WTC11 (cell line): ENCODE measurements at regions not wholly inside any gene's neighbourhood (a gene's known extent, or its start where the extent isn't known, plus 50 kb on each side); places are given as distances from the start of the nearest gene placed in this dataset.

Experiments used
- CREB1 ChIP-seq: sonication (generic); formaldehyde crosslinking; IDR thresholded peaks from 2 replicates; pipeline ENCODE4 v1.8.0; 2023; ENCODE audit warnings: mild to moderate bottlenecking, missing genetic modification reagents
- ESRRA ChIP-seq: sonication (generic); formaldehyde crosslinking; IDR thresholded peaks from 2 replicates; pipeline ENCODE4 v1.8.1; 2022; ENCODE audit warnings: mild to moderate bottlenecking, missing genetic modification reagents, borderline replicate concordance
- ETV6 ChIP-seq: sonication (generic); formaldehyde crosslinking; IDR thresholded peaks from 2 replicates; pipeline ENCODE4 v1.8.1; 2022; ENCODE audit warnings: mild to moderate bottlenecking, missing genetic modification reagents
- NR2C2 ChIP-seq: sonication (generic); formaldehyde crosslinking; IDR thresholded peaks from 2 replicates; pipeline ENCODE4 v1.8.0; 2022; ENCODE audit warnings: mild to moderate bottlenecking, missing genetic modification reagents
- RORB ChIP-seq: fragments of 250-450 bp; sonication (Bioruptor Pico); IDR thresholded peaks from 2 replicates; pipeline ENCODE4 v1.9.0; 2021; ENCODE audit warnings: mild to moderate bottlenecking
- SP1 ChIP-seq: sonication (generic); formaldehyde crosslinking; conservative IDR thresholded peaks from 2 replicates; pipeline ENCODE4 v1.8.1; 2022; ENCODE audit warnings: missing genetic modification reagents
- ZNF232 ChIP-seq: sonication (generic); formaldehyde crosslinking; IDR thresholded peaks from 2 replicates; pipeline ENCODE4 v1.8.0; 2022; ENCODE audit warnings: mild to moderate bottlenecking, missing genetic modification reagents
- TF ChIP-seq, protein P1 (sequence below): fragments of 200-600 bp; IDR thresholded peaks from 2 replicates; pipeline ENCODE4 v1.8.0; 2022; ENCODE audit warnings: antibody characterized with exemption
- TF ChIP-seq, protein P2 (sequence below): sonication (generic); formaldehyde crosslinking; IDR thresholded peaks from 2 replicates; pipeline ENCODE4 v1.8.1; 2022; ENCODE audit warnings: mild to moderate bottlenecking, moderate library complexity, missing genetic modification reagents
- TF ChIP-seq, protein P3 (sequence below): sonication (generic); formaldehyde crosslinking; IDR thresholded peaks from 2 replicates; pipeline ENCODE4 v1.8.1; 2022; ENCODE audit warnings: mild to moderate bottlenecking, missing genetic modification reagents, moderate library complexity, borderline replicate concordance
- TF ChIP-seq, protein P4 (sequence below): sonication (generic); formaldehyde crosslinking; IDR thresholded peaks from 2 replicates; pipeline ENCODE4 v1.8.0; 2022; ENCODE audit warnings: missing genetic modification reagents
- TF ChIP-seq, protein P5 (sequence below): sonication (generic); formaldehyde crosslinking; IDR thresholded peaks from 2 replicates; pipeline ENCODE4 v1.8.0; 2023; ENCODE audit warnings: missing genetic modification reagents
- TF ChIP-seq, protein P6 (sequence below): sonication (generic); formaldehyde crosslinking; IDR thresholded peaks from 2 replicates; pipeline ENCODE4 v1.8.0; 2022; ENCODE audit warnings: mild to moderate bottlenecking, missing genetic modification reagents

DNA sequence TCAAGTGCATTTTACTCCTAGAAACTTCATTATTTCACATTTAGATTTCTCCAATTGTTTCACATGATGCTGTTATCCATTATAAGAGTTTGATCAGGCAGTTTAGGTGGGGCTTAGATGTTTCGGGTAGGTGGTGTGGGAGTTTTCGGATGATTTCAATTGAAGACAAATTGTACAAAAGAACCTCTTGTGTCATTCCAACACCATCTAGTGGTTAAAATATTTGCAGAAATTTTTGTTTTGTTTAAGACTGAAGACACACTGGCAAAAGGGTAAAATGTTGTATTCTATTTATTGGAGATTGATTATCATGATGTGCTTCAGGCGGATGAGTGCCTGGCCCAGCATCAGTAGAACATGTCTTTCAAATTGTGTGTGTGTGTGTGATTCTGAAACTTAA lies 212.7 kb downstream of the SH3BGRL start:
- TF ChIP-seq ETV6 (CRISPR knock-in tag) (no peak), ESRRA (CRISPR knock-in tag) (no peak), ZNF232 (CRISPR knock-in tag) (no peak), CREB1 (CRISPR knock-in tag) (no peak), SP1 (no peak), NR2C2 (CRISPR knock-in tag) (no peak), RORB (CRISPR knock-in tag) (no peak)
- TF ChIP-seq, protein P1, sequence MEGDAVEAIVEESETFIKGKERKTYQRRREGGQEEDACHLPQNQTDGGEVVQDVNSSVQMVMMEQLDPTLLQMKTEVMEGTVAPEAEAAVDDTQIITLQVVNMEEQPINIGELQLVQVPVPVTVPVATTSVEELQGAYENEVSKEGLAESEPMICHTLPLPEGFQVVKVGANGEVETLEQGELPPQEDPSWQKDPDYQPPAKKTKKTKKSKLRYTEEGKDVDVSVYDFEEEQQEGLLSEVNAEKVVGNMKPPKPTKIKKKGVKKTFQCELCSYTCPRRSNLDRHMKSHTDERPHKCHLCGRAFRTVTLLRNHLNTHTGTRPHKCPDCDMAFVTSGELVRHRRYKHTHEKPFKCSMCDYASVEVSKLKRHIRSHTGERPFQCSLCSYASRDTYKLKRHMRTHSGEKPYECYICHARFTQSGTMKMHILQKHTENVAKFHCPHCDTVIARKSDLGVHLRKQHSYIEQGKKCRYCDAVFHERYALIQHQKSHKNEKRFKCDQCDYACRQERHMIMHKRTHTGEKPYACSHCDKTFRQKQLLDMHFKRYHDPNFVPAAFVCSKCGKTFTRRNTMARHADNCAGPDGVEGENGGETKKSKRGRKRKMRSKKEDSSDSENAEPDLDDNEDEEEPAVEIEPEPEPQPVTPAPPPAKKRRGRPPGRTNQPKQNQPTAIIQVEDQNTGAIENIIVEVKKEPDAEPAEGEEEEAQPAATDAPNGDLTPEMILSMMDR, result no peak
- TF ChIP-seq, protein P2, sequence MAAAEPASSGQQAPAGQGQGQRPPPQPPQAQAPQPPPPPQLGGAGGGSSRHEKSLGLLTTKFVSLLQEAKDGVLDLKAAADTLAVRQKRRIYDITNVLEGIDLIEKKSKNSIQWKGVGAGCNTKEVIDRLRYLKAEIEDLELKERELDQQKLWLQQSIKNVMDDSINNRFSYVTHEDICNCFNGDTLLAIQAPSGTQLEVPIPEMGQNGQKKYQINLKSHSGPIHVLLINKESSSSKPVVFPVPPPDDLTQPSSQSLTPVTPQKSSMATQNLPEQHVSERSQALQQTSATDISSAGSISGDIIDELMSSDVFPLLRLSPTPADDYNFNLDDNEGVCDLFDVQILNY (CRISPR knock-in tag), result no peak
- TF ChIP-seq, protein P3, sequence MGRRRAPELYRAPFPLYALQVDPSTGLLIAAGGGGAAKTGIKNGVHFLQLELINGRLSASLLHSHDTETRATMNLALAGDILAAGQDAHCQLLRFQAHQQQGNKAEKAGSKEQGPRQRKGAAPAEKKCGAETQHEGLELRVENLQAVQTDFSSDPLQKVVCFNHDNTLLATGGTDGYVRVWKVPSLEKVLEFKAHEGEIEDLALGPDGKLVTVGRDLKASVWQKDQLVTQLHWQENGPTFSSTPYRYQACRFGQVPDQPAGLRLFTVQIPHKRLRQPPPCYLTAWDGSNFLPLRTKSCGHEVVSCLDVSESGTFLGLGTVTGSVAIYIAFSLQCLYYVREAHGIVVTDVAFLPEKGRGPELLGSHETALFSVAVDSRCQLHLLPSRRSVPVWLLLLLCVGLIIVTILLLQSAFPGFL (CRISPR knock-in tag), result no peak
- TF ChIP-seq, protein P4, sequence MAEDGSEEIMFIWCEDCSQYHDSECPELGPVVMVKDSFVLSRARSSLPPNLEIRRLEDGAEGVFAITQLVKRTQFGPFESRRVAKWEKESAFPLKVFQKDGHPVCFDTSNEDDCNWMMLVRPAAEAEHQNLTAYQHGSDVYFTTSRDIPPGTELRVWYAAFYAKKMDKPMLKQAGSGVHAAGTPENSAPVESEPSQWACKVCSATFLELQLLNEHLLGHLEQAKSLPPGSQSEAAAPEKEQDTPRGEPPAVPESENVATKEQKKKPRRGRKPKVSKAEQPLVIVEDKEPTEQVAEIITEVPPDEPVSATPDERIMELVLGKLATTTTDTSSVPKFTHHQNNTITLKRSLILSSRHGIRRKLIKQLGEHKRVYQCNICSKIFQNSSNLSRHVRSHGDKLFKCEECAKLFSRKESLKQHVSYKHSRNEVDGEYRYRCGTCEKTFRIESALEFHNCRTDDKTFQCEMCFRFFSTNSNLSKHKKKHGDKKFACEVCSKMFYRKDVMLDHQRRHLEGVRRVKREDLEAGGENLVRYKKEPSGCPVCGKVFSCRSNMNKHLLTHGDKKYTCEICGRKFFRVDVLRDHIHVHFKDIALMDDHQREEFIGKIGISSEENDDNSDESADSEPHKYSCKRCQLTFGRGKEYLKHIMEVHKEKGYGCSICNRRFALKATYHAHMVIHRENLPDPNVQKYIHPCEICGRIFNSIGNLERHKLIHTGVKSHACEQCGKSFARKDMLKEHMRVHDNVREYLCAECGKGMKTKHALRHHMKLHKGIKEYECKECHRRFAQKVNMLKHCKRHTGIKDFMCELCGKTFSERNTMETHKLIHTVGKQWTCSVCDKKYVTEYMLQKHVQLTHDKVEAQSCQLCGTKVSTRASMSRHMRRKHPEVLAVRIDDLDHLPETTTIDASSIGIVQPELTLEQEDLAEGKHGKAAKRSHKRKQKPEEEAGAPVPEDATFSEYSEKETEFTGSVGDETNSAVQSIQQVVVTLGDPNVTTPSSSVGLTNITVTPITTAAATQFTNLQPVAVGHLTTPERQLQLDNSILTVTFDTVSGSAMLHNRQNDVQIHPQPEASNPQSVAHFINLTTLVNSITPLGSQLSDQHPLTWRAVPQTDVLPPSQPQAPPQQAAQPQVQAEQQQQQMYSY (CRISPR knock-in tag), result no peak
- TF ChIP-seq, protein P5, sequence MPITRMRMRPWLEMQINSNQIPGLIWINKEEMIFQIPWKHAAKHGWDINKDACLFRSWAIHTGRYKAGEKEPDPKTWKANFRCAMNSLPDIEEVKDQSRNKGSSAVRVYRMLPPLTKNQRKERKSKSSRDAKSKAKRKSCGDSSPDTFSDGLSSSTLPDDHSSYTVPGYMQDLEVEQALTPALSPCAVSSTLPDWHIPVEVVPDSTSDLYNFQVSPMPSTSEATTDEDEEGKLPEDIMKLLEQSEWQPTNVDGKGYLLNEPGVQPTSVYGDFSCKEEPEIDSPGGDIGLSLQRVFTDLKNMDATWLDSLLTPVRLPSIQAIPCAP, result no peak
- TF ChIP-seq, protein P6, sequence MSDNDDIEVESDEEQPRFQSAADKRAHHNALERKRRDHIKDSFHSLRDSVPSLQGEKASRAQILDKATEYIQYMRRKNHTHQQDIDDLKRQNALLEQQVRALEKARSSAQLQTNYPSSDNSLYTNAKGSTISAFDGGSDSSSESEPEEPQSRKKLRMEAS, result no peak
